ENCODE measurements at regions not wholly inside any gene's neighbourhood (a gene's known extent, or its start where the extent isn't known, plus 50 kb on each side); places are given as distances from the start of the nearest gene placed in this dataset.

DNA sequence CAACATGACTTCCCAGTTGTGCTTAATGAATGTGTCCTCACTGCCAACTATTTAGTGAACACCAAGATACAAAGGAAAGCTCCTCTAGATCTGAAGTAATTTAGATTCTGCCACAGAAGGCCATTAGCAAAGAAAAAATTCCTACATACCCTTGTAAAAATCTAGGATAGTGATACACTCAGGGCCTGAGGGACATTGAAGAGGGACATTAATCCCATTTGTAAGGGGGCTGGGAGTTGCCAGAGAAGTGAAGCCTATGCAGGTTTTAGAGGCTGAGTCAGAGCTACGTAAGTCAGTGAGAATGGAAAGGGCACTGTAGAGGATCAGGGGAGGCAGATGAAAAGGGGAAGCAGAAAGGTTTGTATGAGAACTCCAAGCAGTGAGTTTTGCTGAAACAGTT is 286.9 kb upstream of the TARS1 start:
- Histone ChIP-seq H3K9me3 (ENCODE audit: control insufficient read depth in 4 of 4, low read length in 3 of 4) (no peaks in the 10 kb centered on the region), H3K4me3 (ENCODE audit: low read depth in 1 of 3, low read length in 3 of 3) (no peak overlapping the region), H3K4me1 (ENCODE audit: control insufficient read depth in 4 of 4, insufficient read depth in 4 of 4, low read length in 3 of 4) (no peaks in the 10 kb centered on the region), H3K9ac (ENCODE audit: low read depth in 1 of 2, low read length in 2 of 2) (no peak overlapping the region), H3K27me3 (ENCODE audit: control insufficient read depth in 4 of 4, insufficient read depth in 4 of 4, low read length in 3 of 4) (no peaks in the 10 kb centered on the region), H3K36me3 (ENCODE audit: control insufficient read depth in 4 of 4, insufficient read depth in 3 of 4, low read depth in 1 of 4, low read length in 3 of 4) (no peaks in the 10 kb centered on the region), H3K27ac (ENCODE audit: low read depth in 1 of 2, low read length in 2 of 2) (no peak overlapping the region)
- no peak for DNase-seq (ENCODE audit: low spot score)
- TF ChIP-seq JUND (IDR thresholded peaks at IDR 0.05) (no peak), YY1 (IDR thresholded peaks at IDR 0.05) (no peak), FOXA2 (IDR thresholded peaks at IDR 0.05) (no peak), GABPA (IDR thresholded peaks at IDR 0.05 in 1 of 2, conservative IDR thresholded peaks at IDR 0.05 in 1 of 2) (no peak), FOXA1 (IDR thresholded peaks at IDR 0.05) (no peak), TAF1 (conservative IDR thresholded peaks at IDR 0.05) (no peak), NR2F2 (IDR thresholded peaks at IDR 0.05) (no peak), RAD21 (IDR thresholded peaks at IDR 0.05) (no peak), HNF4G (IDR thresholded peaks at IDR 0.05) (no peak), HNF4A (conservative IDR thresholded peaks at IDR 0.05) (no peak), SP1 (IDR thresholded peaks at IDR 0.05) (no peak)
- TF ChIP-seq, protein P1, sequence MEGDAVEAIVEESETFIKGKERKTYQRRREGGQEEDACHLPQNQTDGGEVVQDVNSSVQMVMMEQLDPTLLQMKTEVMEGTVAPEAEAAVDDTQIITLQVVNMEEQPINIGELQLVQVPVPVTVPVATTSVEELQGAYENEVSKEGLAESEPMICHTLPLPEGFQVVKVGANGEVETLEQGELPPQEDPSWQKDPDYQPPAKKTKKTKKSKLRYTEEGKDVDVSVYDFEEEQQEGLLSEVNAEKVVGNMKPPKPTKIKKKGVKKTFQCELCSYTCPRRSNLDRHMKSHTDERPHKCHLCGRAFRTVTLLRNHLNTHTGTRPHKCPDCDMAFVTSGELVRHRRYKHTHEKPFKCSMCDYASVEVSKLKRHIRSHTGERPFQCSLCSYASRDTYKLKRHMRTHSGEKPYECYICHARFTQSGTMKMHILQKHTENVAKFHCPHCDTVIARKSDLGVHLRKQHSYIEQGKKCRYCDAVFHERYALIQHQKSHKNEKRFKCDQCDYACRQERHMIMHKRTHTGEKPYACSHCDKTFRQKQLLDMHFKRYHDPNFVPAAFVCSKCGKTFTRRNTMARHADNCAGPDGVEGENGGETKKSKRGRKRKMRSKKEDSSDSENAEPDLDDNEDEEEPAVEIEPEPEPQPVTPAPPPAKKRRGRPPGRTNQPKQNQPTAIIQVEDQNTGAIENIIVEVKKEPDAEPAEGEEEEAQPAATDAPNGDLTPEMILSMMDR (IDR thresholded peaks at IDR 0.05; ENCODE audit: low read depth, low read length, missing input control): no peak
- TF ChIP-seq, protein P2, sequence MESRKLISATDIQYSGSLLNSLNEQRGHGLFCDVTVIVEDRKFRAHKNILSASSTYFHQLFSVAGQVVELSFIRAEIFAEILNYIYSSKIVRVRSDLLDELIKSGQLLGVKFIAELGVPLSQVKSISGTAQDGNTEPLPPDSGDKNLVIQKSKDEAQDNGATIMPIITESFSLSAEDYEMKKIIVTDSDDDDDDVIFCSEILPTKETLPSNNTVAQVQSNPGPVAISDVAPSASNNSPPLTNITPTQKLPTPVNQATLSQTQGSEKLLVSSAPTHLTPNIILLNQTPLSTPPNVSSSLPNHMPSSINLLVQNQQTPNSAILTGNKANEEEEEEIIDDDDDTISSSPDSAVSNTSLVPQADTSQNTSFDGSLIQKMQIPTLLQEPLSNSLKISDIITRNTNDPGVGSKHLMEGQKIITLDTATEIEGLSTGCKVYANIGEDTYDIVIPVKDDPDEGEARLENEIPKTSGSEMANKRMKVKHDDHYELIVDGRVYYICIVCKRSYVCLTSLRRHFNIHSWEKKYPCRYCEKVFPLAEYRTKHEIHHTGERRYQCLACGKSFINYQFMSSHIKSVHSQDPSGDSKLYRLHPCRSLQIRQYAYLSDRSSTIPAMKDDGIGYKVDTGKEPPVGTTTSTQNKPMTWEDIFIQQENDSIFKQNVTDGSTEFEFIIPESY (IDR thresholded peaks at IDR 0.05): no peak
- TF ChIP-seq, protein P3, sequence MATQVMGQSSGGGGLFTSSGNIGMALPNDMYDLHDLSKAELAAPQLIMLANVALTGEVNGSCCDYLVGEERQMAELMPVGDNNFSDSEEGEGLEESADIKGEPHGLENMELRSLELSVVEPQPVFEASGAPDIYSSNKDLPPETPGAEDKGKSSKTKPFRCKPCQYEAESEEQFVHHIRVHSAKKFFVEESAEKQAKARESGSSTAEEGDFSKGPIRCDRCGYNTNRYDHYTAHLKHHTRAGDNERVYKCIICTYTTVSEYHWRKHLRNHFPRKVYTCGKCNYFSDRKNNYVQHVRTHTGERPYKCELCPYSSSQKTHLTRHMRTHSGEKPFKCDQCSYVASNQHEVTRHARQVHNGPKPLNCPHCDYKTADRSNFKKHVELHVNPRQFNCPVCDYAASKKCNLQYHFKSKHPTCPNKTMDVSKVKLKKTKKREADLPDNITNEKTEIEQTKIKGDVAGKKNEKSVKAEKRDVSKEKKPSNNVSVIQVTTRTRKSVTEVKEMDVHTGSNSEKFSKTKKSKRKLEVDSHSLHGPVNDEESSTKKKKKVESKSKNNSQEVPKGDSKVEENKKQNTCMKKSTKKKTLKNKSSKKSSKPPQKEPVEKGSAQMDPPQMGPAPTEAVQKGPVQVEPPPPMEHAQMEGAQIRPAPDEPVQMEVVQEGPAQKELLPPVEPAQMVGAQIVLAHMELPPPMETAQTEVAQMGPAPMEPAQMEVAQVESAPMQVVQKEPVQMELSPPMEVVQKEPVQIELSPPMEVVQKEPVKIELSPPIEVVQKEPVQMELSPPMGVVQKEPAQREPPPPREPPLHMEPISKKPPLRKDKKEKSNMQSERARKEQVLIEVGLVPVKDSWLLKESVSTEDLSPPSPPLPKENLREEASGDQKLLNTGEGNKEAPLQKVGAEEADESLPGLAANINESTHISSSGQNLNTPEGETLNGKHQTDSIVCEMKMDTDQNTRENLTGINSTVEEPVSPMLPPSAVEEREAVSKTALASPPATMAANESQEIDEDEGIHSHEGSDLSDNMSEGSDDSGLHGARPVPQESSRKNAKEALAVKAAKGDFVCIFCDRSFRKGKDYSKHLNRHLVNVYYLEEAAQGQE (IDR thresholded peaks at IDR 0.05): no peak
- TF ChIP-seq, protein P4, sequence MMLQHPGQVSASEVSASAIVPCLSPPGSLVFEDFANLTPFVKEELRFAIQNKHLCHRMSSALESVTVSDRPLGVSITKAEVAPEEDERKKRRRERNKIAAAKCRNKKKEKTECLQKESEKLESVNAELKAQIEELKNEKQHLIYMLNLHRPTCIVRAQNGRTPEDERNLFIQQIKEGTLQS (IDR thresholded peaks at IDR 0.05): no peak
- WGBS: 91% methylated on average over 1 of the region's 1 CpG

DNA sequence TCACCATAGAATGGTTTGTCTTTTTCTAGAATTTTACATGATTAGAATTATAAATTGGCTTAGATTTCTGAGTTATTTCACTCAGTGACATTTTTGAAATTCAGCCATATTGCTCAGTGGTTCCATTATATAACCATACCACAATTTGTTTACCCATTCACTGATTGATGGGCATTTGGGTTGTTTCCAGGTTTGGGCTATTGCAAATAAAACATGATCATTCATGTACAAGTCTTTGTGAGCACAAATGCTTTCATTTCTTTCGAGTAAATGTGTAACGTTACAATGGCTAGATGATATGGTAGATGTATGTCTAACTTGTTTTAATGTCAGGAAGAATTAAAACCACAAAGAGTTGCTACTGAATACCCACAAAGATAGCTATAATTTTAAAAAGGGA is 279.9 kb upstream of the TARS1 start:
- H3K27me3 ChIP-seq (ENCODE audit: control insufficient read depth in 4 of 4, insufficient read depth in 4 of 4, low read length in 3 of 4): no peaks in the 10 kb centered on the region
- H3K27ac ChIP-seq (ENCODE audit: low read depth in 1 of 2, low read length in 2 of 2): no peak overlapping the region
- H3K4me3 ChIP-seq (ENCODE audit: low read depth in 1 of 3, low read length in 3 of 3): no peak overlapping the region
- H3K36me3 ChIP-seq (ENCODE audit: control insufficient read depth in 4 of 4, insufficient read depth in 3 of 4, low read depth in 1 of 4, low read length in 3 of 4): no peaks in the 10 kb centered on the region
- no peak overlapping the region for H3K9ac ChIP-seq (ENCODE audit: low read depth in 1 of 2, low read length in 2 of 2)
- DNase-seq (ENCODE audit: low spot score): no peak
- WGBS: 62% methylated on average over 2 of the region's 2 CpGs
- H3K9me3 ChIP-seq (ENCODE audit: control insufficient read depth in 4 of 4, low read length in 3 of 4): no peaks in the 10 kb centered on the region
- no peaks in the 10 kb centered on the region for H3K4me1 ChIP-seq (ENCODE audit: control insufficient read depth in 4 of 4, insufficient read depth in 4 of 4, low read length in 3 of 4)
- TF ChIP-seq, protein P5, sequence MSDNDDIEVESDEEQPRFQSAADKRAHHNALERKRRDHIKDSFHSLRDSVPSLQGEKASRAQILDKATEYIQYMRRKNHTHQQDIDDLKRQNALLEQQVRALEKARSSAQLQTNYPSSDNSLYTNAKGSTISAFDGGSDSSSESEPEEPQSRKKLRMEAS (IDR thresholded peaks at IDR 0.05): no peak
- TF ChIP-seq EGR1 (IDR thresholded peaks at IDR 0.05; ENCODE audit: low read depth in 2 of 2): no peak
- TF ChIP-seq SP1 (IDR thresholded peaks at IDR 0.05): no peak
- TF ChIP-seq, protein P3 (IDR thresholded peaks at IDR 0.05): no peak
- TF ChIP-seq FOXA1 (IDR thresholded peaks at IDR 0.05): no peak
- no peak for TF ChIP-seq GABPA (IDR thresholded peaks at IDR 0.05 in 1 of 2, conservative IDR thresholded peaks at IDR 0.05 in 1 of 2)
- TF ChIP-seq YY1 (IDR thresholded peaks at IDR 0.05): no peak
- TF ChIP-seq JUND (IDR thresholded peaks at IDR 0.05): no peak
- TF ChIP-seq, protein P1 (IDR thresholded peaks at IDR 0.05; ENCODE audit: low read depth, low read length, missing input control): no peak
